ENCODE measurements at regions not wholly inside any gene's neighbourhood (a gene's known extent, or its start where the extent isn't known, plus 50 kb on each side); places are given as distances from the start of the nearest gene placed in this dataset.
"Not testable (repeated sequence)": the region's sequence is repeated elsewhere in the genome, so short reads cannot be mapped to it uniquely, and the experiment has no call there.

DNA sequence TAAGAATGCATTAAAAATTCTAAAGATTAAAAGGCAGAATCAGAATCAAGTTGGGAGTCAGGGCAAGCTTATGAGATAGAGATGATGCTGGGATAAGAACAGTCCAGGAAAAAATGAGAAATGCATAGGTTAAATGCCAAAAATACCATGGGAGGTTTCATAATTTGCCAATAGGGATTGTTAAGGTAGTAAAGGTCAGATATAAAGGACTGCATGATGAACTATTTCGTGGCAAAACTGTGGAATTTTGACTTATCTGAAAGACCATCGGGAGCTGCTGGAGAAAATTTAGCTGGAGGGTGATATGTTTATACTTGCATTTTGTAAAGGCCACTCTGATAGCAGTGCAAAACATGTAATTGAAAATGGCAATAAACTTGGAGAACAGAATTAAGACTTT, 1872.8 kb upstream of the ACO1 start:
- DNase-seq = no peak

DNA sequence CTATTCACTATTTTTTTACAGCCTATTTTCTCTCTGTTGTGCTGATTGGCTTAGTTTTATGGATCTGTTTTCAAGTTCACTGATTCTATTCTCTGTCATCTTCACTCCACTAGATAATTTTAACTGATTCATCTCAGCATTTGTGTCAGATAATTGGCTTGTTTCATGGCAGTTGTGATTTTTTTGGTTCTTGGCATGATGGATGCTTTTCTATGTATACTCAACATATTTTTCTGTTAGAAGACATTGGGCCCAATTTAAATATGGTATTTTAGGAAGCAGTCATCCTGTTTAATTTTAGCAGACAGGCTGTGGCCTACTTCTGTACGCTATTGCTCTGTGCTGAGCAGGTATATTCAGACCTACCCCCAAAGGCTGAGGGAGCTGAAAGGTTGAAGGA, 1865.3 kb upstream of the ACO1 start:
- no peak for DNase-seq

- no peak for DNase-seq
Observed at GRCh38 chr9:30519756-30520155, 1864.7 kb upstream of the ACO1 start.

DNA sequence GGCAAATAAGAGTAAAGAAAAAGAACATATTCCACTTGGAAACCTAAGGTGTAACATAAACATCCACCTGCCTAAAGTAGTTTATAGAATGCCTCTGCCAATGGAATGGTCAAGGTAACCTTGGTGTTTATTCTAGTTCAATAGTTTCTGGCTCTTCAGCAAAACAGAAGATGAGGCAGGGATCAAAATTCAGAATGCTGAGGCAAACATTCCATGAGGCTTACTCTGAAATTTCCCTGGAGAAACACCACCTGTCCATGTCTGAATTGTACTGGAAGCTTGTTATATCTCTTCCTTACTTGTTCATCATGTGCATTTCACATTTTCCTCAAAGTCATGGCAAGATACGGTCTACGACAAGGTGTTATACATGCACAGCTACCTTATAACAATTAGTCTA, 1862.4 kb upstream of the ACO1 start:
- DNase-seq = no peak

- no peak for DNase-seq
Observed at GRCh38 chr9:30522486-30522885, 1862.0 kb upstream of the ACO1 start.

- no peak for DNase-seq
Observed at GRCh38 chr9:30524311-30524710, 1860.1 kb upstream of the ACO1 start.

- DNase-seq = no peak
Observed at GRCh38 chr9:30534455-30534854, 1850.0 kb upstream of the ACO1 start.

GRCh38 chr9:30534896-30535295, 1849.5 kb upstream of the ACO1 start:
- no peak for DNase-seq

- DNase-seq = no peak
Observed at GRCh38 chr9:30536494-30536893, 1847.9 kb upstream of the ACO1 start.

GRCh38 chr9:30539696-30540095, 1844.7 kb upstream of the ACO1 start:
- DNase-seq = not testable (repeated sequence)

DNA sequence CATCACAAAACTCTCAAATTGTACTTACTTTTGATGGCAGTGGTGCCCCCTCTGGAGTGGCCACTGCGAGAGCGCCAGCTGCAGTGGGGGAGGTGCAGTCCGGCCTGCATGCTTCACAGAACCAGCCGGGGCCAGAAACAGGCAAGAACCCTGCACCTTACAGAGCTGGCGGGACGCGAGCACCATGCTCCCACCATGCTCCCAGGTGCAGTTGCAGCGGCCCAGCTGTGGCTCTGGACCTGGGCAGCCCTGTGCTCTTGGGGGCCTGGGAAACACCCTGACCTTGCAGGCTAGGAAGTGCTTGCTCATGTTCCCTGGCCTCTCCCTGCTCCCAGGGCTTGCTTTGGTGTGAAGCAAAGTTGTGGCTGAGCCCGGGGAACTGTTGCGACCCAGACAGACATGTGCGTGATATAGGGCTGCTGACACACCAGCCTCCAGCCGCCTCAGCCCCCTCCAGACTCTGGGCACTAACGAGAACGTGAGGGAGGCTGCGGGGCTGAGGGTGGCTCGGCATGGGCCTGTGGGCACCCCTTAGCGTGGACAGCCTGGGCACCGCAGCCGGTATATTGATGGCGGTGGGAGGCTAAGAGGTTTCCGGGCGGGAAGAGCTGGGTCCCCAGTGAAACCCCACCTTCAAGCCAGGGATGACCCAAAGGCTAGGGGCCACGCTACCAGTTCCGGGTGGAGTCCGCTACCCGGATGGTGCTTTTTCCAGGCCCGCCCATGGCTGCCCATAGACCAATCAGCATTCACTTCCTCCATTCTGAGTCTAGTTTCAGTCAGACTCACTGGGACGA, 1809.9 kb upstream of the ACO1 start:
- no peak for DNase-seq

DNA sequence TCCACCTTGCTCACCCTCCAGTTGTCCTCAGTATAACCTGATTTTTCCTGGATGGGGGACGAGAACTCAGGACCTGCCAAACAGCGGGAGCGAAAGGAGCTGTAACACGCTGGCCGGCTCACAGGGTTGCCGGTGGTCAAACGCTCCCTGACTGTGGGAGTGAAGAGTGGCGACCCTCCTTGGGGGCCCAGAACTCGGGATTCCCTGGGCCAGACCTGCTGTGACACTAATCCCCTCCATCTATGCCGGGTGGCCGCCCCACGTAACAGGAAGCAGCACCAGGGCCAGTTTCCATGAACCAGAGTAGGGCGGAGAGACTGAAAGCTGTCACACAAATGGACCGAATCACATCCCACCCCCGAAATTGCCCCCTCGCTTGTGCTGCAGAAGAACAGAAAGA, 1809.2 kb upstream of the ACO1 start:
- no peak for DNase-seq

DNA sequence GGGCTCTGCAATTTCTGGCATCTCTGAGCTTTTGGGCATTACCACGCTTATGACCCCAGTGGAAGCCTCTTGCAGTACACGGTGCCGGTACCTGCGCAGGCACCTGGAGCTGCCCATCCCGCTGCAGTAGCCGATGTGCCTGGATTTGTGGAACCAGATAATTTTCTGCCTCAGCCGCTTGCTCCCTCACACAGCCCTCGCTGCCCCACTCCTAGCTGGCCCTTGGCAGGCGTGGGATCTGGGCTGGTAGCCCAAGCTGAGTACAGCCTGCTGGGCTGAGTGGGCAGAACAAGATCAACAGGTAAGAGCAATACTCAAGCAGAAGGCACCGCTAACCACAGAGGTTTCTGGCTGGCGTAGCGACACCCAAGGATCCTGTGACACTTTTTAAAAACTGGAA, 1808.8 kb upstream of the ACO1 start:
- DNase-seq = no peak

GRCh38 chr9:30579810-30580209, 1804.6 kb upstream of the ACO1 start:
- DNase-seq = no peak

GRCh38 chr9:30582240-30582639, 1802.2 kb upstream of the ACO1 start:
- DNase-seq = no peak

GRCh38 chr9:30584559-30584958, 1799.9 kb upstream of the ACO1 start:
- no peak for DNase-seq

GRCh38 chr9:30591461-30591860, 1793.0 kb upstream of the ACO1 start:
- DNase-seq = no peak

- DNase-seq = no peak
Observed at GRCh38 chr9:30597608-30598007, 1786.8 kb upstream of the ACO1 start.

- no peak for DNase-seq
Observed at GRCh38 chr9:30605936-30606335, 1778.5 kb upstream of the ACO1 start.

- no peak for DNase-seq
Observed at GRCh38 chr9:30609713-30610112, 1774.7 kb upstream of the ACO1 start.

DNA sequence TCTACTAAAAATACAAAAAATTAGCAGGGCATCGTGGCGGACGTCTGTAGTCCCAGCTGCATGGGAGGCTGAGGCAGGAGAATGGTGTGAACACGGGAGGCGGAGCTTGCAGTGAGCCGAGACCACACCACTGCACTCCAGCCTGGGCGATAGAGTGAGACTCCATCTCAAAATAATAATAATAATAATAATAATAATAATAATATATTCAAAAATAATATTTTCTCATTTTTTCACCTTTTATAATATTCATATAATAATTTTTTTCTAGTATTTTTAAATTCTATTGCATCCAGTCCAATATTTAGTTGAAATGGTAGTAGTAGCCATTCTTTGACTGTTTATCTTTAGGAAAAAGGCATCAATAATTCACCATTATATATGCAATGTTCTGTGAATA, 1767.7 kb upstream of the ACO1 start:
- not testable (repeated sequence) for DNase-seq

DNA sequence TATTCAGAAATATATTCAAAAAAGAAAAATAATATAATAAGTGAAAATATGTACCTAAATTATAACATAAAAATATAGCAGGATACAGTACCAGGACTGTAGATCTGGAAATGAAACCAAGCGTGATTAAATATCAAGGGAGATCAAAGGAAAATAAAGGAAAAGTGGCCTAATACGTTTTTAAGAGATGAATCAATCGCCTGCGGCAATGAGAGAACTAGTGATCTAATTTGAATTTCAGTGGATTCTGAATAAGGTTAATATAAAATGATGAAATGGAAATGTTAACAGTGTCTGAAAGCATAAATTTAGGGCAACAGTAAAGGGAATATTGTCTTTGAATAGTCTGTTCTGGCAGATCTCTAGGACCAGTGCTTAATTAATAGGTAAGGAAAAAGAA, 1761.9 kb upstream of the ACO1 start:
- DNase-seq = no peak

DNA sequence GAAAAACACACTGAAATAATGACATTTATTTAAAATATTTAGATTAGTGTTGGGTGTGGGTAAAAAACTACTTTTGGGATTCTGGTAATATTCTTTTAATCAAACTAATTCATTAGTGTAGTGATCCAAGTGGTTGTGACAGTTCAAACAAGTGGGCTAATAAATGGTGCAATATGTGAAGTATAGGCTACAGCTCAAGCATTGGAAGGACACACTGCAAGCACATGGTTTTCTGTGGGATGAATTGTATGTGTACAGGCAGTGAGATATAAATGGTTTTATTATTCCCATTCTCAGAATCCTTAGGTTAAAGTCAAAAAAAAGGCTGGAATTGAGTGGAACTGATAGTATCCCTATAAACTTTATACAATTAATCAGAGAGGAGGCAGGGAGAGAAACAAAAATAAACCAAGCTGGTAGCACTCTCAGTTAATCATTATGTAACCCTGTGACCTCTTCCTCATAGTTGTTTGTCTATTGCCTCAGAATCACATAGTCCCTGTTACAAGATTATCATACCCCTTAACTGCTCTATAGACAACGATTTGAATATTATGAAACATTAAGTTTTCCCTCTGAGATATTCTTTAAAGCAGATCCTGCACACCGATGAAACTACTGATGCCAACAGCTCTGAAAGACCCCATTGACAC, 1755.4 kb upstream of the ACO1 start:
- DNase-seq = no peak

GRCh38 chr9:30630459-30630858, 1754.0 kb upstream of the ACO1 start:
- DNase-seq = no peak

DNA sequence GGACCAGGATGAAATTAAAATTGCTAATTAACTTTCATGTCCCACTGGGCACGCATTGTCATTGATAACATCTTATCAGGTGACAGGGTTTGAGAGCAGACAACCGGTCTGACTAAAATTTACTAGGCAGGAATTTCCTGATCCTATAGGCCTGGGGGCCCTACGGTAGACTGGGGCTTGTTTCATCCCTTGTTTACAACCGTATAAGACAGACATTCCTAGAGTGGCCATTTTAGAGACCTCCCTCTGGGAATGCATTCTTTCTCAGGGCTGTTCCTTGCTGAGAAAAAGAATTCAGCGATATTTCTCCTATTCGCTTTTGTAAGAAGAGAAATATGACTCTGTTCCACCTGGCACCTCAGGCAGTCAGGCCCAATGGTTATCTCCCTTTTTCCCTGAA, 1737.8 kb upstream of the ACO1 start:
- not testable (repeated sequence) for DNase-seq

Data from activated CD8-positive, alpha-beta memory T cell treated with anti-CD3 and anti-CD28 coated beads for 24 hours (primary cell).